Gastroesophageal sphincter (tissue), 4 donors: ENCODE measurements at regions not wholly inside any gene's neighbourhood (a gene's known extent, or its start where the extent isn't known, plus 50 kb on each side); places are given as distances from the start of the nearest gene placed in this dataset.
"Not testable (repeated sequence)": the region's sequence is repeated elsewhere in the genome, so short reads cannot be mapped to it uniquely, and the experiment has no call there.

Source experiments
- ATAC-seq: fragments of 150-250 bp; one replicate; pipeline ENCODE4 v1.9.1; 2016; ENCODE audit warnings: mild to moderate bottlenecking, moderate library complexity
- H3K27ac ChIP-seq, 4 donors: fragments of 200-600 bp; sonication (generic) in 3 of 4; 1 replicate in 3 of 4; 2 replicates in 1 of 4; pipeline ENCODE4 v1.5.1; 2016 to 2019
- H3K27me3 ChIP-seq: fragments of 200-600 bp; sonication (generic); one replicate; pipeline ENCODE4 v1.5.1; 2019
- H3K36me3 ChIP-seq, 2 donors: fragments of 200-600 bp; sonication (generic); one replicate each; pipeline ENCODE4 v1.5.1; 2019; ENCODE audit warnings: control low read depth in 1 of 2
- H3K4me1 ChIP-seq, 3 donors: fragments of 200-600 bp; sonication (generic); 1 replicate in 2 of 3; 2 replicates in 1 of 3; pipeline ENCODE4 v1.5.1; 2016 to 2019; ENCODE audit warnings: control low read depth in 2 of 3
- H3K4me3 ChIP-seq, 2 donors: fragments of 200-600 bp; sonication (generic); one replicate each; pipeline ENCODE4 v1.5.1; 2019; ENCODE audit warnings: mild to moderate bottlenecking in 1 of 2, moderate library complexity in 1 of 2
- H3K9me3 ChIP-seq, 3 donors: fragments of 200-600 bp; sonication (generic); one replicate each; pipeline ENCODE4 v1.5.1; 2017 to 2019; ENCODE audit warnings: control low read depth in 2 of 3
- EP300 ChIP-seq: sonication (generic); formaldehyde crosslinking; IDR thresholded peaks from one replicate; pipeline ENCODE4 v1.6.1; 2017; ENCODE audit warnings: antibody characterized with exemption, mild to moderate bottlenecking
- POLR2A ChIP-seq, 2 donors: fragments of 450-650 bp; IDR thresholded peaks; one replicate each; pipeline ENCODE4 v1.6.1; 2017; ENCODE audit warnings: antibody characterized with exemption in 2 of 2, mild to moderate bottlenecking in 2 of 2, moderate library complexity in 1 of 2
- POLR2AphosphoS5 ChIP-seq: sonication (generic); formaldehyde crosslinking; IDR thresholded peaks from one replicate; pipeline ENCODE4 v1.6.1; 2017; ENCODE audit warnings: antibody characterized with exemption
- WGBS, 2 donors: methylation state at CpG; one replicate each; pipeline ENCODE4 v1.1.5; 2018; ENCODE audit warnings: low coverage in 1 of 2; 5-methylcytosine and 5-hydroxymethylcytosine counted together
- TF ChIP-seq, protein P1 (sequence below), 4 experiments: fragments of 200-600 bp in 2 of 4; fragments of 450-650 bp in 2 of 4; sonication (generic) in 1 of 4; IDR thresholded peaks; one replicate each; pipeline ENCODE4 v1.5.1; 2017 to 2019; ENCODE audit warnings: antibody characterized with exemption in 4 of 4, mild to moderate bottlenecking in 2 of 4, moderate library complexity in 2 of 4

- H3K9me3 ChIP-seq, result no peaks in the 10 kb centered on the region
- H3K36me3 ChIP-seq, result peaks cover 0 to 33% of the 10 kb centered on the region in 2 donors
- 78 to 100% methylated on average over 1 to 7 of the region's 13 CpGs for WGBS, 2 donors
- H3K4me3 ChIP-seq, result no peak overlapping the region
- TF ChIP-seq POLR2AphosphoS5 (no peak), POLR2A (IDR thresholded peaks at IDR 0.05) (no peak), EP300 (no peak)
- TF ChIP-seq, protein P1, sequence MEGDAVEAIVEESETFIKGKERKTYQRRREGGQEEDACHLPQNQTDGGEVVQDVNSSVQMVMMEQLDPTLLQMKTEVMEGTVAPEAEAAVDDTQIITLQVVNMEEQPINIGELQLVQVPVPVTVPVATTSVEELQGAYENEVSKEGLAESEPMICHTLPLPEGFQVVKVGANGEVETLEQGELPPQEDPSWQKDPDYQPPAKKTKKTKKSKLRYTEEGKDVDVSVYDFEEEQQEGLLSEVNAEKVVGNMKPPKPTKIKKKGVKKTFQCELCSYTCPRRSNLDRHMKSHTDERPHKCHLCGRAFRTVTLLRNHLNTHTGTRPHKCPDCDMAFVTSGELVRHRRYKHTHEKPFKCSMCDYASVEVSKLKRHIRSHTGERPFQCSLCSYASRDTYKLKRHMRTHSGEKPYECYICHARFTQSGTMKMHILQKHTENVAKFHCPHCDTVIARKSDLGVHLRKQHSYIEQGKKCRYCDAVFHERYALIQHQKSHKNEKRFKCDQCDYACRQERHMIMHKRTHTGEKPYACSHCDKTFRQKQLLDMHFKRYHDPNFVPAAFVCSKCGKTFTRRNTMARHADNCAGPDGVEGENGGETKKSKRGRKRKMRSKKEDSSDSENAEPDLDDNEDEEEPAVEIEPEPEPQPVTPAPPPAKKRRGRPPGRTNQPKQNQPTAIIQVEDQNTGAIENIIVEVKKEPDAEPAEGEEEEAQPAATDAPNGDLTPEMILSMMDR (IDR thresholded peaks at IDR 0.05), result no peak
- H3K27me3 ChIP-seq, result no peaks in the 10 kb centered on the region
- no peak overlapping the region for H3K27ac ChIP-seq
- H3K4me1 ChIP-seq, result no peaks in the 10 kb centered on the region
- no peak for ATAC-seq
These were observed 79.2 kb upstream of the SAMD11 start for GRCh38 chr1:844472-845026.

GRCh38 chr1:845641-846040, 78.1 kb upstream of the SAMD11 start:
- H3K9me3 ChIP-seq, ATAC-seq, H3K27me3 ChIP-seq, H3K27ac ChIP-seq, H3K4me1 ChIP-seq, H3K4me3 ChIP-seq: not testable (repeated sequence)
- 94% methylated on average over 2 of the region's 3 CpGs; no CpG with 5 or more reads in 1 of the 2 donors for WGBS, 2 donors
- H3K36me3 ChIP-seq, result peaks cover 0 to 42% of the 10 kb centered on the region in 2 donors

DNA sequence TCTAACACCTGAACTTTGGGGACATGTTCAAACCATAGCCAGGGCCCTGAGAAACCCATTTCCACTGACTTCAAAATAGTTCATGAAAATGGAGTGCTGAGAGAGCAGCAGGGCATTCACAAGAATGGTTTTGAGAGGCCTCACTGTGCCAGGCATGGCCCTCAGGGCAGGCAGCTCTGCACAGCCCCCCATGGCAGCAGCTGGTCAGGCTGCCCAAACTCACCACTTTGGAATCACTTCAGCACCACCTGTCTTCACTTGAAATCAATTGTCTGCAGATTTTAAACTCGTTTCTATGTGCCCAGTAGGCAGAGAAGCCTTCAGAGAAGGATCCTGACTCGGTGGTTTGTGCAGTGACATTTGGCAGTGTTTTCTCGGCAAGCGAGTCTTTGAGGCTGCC, 73.8 kb upstream of the SAMD11 start:
- H3K36me3 ChIP-seq, result peaks cover 0 to 49% of the 10 kb centered on the region in 2 donors
- H3K27me3 ChIP-seq, H3K4me3 ChIP-seq, ATAC-seq, H3K9me3 ChIP-seq, H3K4me1 ChIP-seq, H3K27ac ChIP-seq: not testable (repeated sequence)
- 71 to 80% methylated on average over 3 of the region's 4 CpGs for WGBS, 2 donors

DNA sequence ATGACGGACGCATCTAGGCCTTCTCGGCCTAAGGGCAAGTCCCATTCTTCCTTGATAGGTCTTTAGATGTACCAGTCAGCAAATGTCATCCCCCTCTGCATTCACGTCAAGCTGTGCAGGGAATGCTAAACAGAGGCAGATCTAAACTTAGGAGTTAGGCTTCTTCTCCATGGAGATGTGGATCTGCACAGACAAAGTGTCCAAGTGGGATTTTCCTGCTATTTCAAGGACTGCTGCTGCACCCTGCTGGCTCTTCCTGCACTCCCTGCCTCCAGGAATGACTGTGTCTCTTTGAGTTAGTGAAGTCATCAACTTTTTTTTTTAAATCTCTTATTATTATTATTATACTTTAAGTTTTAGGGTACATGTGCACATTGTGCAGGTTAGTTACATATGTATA, 73.4 kb upstream of the SAMD11 start:
- not testable (repeated sequence) for H3K27me3 ChIP-seq, H3K9me3 ChIP-seq, H3K4me1 ChIP-seq, H3K27ac ChIP-seq, ATAC-seq, H3K4me3 ChIP-seq
- peaks cover 0 to 54% of the 10 kb centered on the region in 2 donors for H3K36me3 ChIP-seq
- WGBS, 2 donors, result 73 to 81% methylated on average over 3 to 4 of the region's 4 CpGs

- no CpG with 5 or more reads among the region's 17 CpGs for WGBS, 2 donors
These were observed 72.3 kb upstream of the SAMD11 start for GRCh38 chr1:851398-851797.

DNA sequence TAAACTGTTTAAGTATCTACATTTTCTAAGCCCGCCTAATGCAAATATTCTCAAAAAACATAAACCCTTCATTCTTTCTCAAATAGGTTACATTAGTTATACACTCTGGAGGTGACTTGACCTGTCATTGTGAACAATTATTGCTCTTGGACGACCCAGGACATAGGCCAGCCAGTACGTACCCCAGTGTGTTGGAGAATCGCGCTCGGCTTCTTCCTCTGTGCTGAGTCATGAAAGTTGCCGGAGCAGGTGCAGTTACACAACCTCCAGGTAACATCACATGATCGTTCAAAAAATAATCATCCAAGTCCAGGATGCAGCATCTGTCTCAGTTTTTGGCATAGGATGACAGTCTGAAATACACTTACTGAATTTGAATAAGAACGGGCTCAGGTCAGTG, 71.9 kb upstream of the SAMD11 start:
- not testable (repeated sequence) for ATAC-seq

More at GRCh38 chr1:851398-851797, 72.3 kb upstream of the SAMD11 start:
- not testable (repeated sequence) for H3K4me1 ChIP-seq, H3K4me3 ChIP-seq, ATAC-seq, H3K27me3 ChIP-seq, H3K27ac ChIP-seq, H3K9me3 ChIP-seq
- H3K36me3 ChIP-seq, result peaks cover 0 to 56% of the 10 kb centered on the region in 2 donors

GRCh38 chr1:855202-855981, 68.3 kb upstream of the SAMD11 start:
- not testable (repeated sequence) for H3K27ac ChIP-seq, H3K27me3 ChIP-seq, ATAC-seq, H3K4me3 ChIP-seq, H3K9me3 ChIP-seq
- H3K4me1 ChIP-seq, result peaks cover 0 to 10% (median 0%) of the 10 kb centered on the region in 3 donors
- peaks cover 0 to 31% of the 10 kb centered on the region in 2 donors for H3K36me3 ChIP-seq
- WGBS, 2 donors, result 75 to 94% methylated on average over 7 to 8 of the region's 16 CpGs

More for the DNA sequence above, 71.9 kb upstream of the SAMD11 start:
- not testable (repeated sequence) for H3K9me3 ChIP-seq, H3K4me3 ChIP-seq, H3K27me3 ChIP-seq, H3K4me1 ChIP-seq, H3K27ac ChIP-seq
- WGBS, 2 donors, result 90 to 100% methylated on average over 2 to 3 of the region's 9 CpGs
- H3K36me3 ChIP-seq, result peaks cover 0 to 56% of the 10 kb centered on the region in 2 donors

- not testable (repeated sequence) for H3K9me3 ChIP-seq, ATAC-seq, H3K27me3 ChIP-seq, H3K4me3 ChIP-seq, H3K27ac ChIP-seq
- 100% methylated on average over 3 of the region's 10 CpGs; no CpG with 5 or more reads in 1 of the 2 donors for WGBS, 2 donors
- H3K4me1 ChIP-seq, result peaks cover 0 to 10% (median 0%) of the 10 kb centered on the region in 3 donors
- peaks cover 0 to 30% of the 10 kb centered on the region in 2 donors for H3K36me3 ChIP-seq
These were observed 67.1 kb upstream of the SAMD11 start for GRCh38 chr1:856541-857057.
